SK-MEL-5 (cell line): ENCODE measurements at regions not wholly inside any gene's neighbourhood (a gene's known extent, or its start where the extent isn't known, plus 50 kb on each side); places are given as distances from the start of the nearest gene placed in this dataset.
A peak's percentile ranks its signal among the peaks of the same experiment; 100 is the strongest.

Experiments
- DNase-seq: peaks from one replicate; pipeline ENCODE4 v3.0.0-alpha.2; 2016; ENCODE audit warnings: low read depth, low spot score
- in situ Hi-C: cut with HindIII; loops from 2 replicates; pipeline ENCODE4 v1.10.0; 2016; ENCODE audit warnings: low sequenced_read_pairs, high pct_unique_total_duplicates, low pct_unique_long_range_greater_than_20kb

- peak; percentile 94 for DNase-seq
- in situ Hi-C loops: no loop called here
Measured at GRCh38 chr12:14260011-14260993, 105.2 kb upstream of the ATF7IP start.

DNA sequence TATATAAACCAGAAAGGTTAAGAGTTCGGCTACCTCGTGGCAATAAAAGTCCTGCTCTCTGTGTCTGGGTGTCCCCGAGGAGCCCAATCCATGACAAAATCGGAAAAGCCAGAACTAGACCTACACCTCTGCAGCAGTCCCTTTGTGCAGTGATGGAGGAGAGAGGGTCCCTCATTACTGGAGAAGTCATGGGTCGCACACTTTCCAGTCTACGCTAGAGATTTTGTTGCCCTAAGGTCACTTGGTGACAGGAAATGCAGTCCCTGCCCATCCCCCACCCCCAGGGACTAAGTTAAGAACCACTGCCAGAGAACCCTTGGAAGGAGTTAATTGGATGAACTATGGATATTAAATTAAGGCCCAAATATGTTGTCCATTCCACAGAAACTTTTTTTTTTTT is 104.4 kb upstream of the ATF7IP start:
- DNase-seq: no peak
- in situ Hi-C loops: no loop called here

DNA sequence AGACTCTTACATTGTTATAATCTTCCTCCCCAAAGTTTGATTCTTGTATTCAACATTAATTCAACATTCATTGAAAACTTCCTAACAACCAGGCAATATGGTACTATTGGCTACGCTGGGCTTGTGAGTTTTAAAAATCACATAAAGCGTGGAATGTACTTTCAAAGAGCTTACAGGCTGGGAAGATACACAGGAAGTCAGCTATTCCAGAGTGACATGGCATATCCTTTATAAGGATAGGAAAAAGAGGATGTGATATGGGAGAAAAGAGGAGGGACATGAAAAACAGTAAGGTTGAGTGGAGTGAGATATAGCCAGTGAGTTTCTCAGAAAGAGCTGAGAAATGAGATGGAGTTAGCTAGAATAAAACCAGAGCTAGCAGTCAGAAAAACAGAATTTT is 103.6 kb upstream of the ATF7IP start:
- in situ Hi-C loops: no loop called here

DNA sequence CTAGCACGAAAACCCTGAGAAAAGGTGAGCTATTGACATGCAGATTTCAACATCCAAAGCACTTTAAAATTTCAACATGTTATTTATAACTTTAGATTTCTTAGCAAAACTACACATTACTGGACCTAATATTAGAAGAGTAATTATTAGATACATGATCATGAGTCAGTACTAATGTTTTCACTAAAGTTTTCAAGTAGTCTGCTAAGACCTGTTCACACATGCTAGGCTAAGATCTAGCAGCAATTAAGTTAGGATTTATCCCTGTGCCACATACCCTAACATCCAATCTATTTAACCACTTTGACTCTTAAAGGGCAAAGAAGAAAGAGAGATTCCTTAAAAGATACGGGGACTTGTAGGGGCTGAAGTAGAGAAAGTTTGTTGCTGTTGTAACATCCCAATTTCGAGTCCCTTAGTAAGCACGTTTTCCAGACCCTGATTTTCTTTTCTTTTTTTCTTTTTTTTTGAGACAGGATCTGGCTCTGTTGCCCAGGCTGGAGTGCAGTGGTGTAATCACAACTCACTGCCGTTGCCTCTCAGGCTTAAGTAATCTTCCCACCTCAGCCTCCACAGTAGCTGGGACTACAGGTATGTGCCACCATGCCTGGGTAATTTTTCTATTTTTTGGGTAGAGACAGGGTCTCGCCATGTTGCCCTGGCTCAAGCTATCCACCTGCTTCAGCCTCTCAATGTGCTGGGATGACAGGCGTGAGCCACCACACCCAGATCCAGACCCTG is 102.5 kb upstream of the ATF7IP start:
- in situ Hi-C loops: no loop called here
- DNase-seq: no peak

More for the DNA sequence above, 103.6 kb upstream of the ATF7IP start:
- DNase-seq: no peak

- in situ Hi-C loops: no loop called here
- DNase-seq: no peak
Measured at GRCh38 chr12:14263742-14264141, 101.7 kb upstream of the ATF7IP start.

GRCh38 chr12:14264316-14264715 is 101.2 kb upstream of the ATF7IP start:
- in situ Hi-C loops: no loop called here
- DNase-seq: no peak

DNA sequence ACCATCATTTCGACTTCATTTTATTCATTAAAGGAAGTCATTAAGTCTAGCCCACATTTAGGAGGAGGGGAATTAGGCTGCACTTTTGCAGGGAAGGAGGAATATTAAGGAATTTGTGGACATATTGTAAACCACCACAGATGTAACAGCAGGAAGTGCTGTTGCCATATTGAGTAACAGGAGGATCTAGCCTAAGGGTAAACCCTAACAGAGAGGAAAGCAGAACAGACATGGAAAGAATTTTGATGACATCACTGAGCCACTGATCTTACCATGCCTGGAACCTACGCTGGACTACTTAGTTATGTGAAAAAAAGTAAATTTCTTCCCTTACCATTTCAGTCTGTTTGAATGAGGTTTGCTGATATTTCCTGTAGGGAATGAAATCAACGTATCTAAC is 100.7 kb upstream of the ATF7IP start:
- in situ Hi-C loops: no loop called here
- DNase-seq: peak; percentile 46

GRCh38 chr12:14268120-14268515 is 97.4 kb upstream of the ATF7IP start:
- no peak for DNase-seq
- in situ Hi-C loops: no loop called here

- in situ Hi-C loops: no loop called here
- DNase-seq: no peak
Measured at GRCh38 chr12:14270392-14270791, 95.1 kb upstream of the ATF7IP start.

DNA sequence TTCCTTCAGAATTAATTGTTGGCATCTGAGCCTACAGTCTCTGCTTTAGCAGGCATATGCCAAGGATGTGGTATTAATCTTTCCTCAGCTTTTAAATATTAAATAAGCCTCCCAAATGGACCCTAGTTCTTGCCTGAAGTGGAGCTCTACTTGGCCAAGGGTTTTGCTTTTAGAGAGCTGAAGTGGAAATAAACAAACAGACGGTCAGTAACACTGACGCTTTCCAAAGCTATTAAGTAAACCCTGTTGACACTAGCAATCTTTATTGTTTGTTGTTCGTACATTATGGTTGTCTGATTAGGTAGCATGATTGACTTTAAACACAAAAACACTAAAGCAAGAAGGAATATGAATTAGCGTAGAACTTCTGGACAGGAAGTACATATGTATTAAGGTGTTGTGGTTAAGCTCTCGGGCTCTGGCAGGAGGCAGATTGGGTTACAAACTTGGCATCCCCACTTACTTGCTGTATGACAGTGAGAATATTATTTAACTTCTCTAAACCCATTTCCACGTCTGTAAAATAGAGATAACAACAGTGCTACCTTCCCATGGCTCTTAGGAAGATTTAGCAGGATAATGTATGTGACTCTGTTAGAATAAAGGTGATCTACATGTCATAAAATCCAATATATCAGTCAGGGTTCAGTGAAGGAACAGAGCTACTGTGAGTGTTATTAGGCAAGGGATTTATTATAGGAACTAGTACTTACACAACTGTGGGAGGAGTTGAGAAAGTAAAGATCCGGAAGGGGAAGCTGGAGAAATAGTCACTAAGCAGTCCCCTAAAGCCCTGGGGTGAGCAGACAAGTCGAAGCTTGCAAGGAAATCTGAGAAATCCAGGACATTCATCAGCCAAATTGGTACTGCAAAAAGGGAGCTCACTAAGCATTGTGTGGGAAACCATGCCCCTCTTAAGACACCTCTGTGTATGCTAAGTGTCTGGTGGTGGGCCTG is 92.2 kb upstream of the ATF7IP start:
- DNase-seq: no peak
- in situ Hi-C loops: no loop called here

- no peak for DNase-seq
Measured at GRCh38 chr12:14273913-14274311, 91.6 kb upstream of the ATF7IP start.

GRCh38 chr12:14275111-14275510 is 90.4 kb upstream of the ATF7IP start:
- no peak for DNase-seq
- in situ Hi-C loops: no loop called here

More at GRCh38 chr12:14273913-14274311, 91.6 kb upstream of the ATF7IP start:
- in situ Hi-C loops: no loop called here

GRCh38 chr12:14275886-14276285 is 89.6 kb upstream of the ATF7IP start:
- DNase-seq: no peak
- in situ Hi-C loops: no loop called here

DNA sequence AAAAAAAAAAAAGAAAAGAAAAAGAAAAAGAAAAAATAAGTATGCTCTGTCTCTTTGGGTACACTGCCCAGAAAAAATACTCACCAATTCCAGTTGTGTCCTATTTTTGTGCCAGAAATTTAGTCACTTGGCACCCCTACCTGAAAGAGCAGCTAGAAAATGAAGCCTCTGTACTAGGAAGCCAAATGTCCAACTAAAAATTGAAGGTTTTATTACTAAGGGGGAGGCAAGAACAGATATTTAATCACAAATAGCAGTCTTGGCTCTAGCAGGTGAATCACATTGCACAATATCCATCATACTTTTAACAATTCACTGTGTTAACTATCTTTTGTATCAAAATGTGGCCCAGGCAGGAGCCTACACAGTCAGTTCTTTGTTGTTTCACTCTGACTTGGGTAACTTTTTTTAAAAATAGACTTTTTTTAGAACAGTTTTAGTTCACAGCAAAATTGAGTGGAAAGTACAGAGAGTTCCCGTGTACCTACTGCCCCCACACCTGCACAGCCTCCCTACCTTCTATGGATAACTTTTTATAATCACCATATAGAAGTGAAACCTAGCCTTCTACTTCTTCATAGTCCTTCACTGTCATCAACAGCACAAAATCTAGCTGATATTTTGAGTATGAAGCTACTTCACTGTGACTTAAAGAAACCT is 87.1 kb upstream of the ATF7IP start:
- DNase-seq: no peak
- in situ Hi-C loops: no loop called here

DNA sequence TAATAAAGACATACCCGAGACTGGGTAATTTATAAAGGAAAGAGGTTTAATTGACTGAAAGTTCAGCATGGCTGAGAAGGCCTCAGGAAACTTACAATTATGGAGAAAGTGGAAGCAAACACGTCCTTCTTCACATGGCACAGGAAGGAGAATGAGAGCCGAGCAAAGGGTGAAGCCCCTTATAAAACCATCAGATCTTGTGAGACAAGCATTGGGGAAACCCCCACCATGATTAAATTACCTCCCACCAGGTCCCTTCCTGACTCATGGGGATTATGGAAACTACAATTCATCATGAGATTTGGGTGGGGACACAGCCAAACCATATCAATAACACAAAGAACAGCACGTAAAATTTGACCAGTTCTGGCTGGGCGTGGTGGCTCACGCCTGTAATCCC is 85.6 kb upstream of the ATF7IP start:
- in situ Hi-C loops: no loop called here
- DNase-seq: no peak

GRCh38 chr12:14280921-14281320 is 84.6 kb upstream of the ATF7IP start:
- in situ Hi-C loops: no loop called here
- DNase-seq: no peak

DNA sequence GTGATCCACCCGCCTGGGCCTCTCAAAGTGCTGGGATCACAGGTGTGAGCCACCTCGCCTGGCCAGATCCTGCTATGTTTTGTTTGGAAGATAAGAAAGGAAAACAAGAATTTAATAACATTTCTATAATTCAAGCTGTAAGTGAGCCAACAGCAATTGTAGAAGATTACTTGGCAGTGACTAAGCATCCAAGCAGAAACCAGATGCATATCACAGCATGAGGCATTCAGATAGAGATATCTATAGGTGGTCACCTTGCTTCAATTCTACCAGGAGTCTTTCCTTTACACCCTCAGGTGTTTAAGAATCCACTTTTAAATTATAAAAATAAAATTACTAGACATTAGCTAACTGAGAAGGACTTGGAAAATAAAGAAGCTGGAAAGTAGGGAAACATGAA is 83.9 kb upstream of the ATF7IP start:
- in situ Hi-C loops: no loop called here
- no peak for DNase-seq
